ENCODE measurements at regions not wholly inside any gene's neighbourhood (a gene's known extent, or its start where the extent isn't known, plus 50 kb on each side); places are given as distances from the start of the nearest gene placed in this dataset.

- TF ChIP-seq CTCF (IDR thresholded peaks at IDR 0.05; ENCODE audit: insufficient read depth, low read depth, low read length): no peak
- DNase-seq (ENCODE audit: low read depth): peak; percentile 73
Observed at GRCh38 chr1:19006837-19007271, 50.4 kb upstream of the IFFO2 start.

More at GRCh38 chr1:19006837-19007271, 50.4 kb upstream of the IFFO2 start:
- H3K4me3 ChIP-seq (ENCODE audit: low read depth, low read length): no peak overlapping the region

Data from fibroblast of villous mesenchyme (primary cell).